ENCODE measurements at regions not wholly inside any gene's neighbourhood (a gene's known extent, or its start where the extent isn't known, plus 50 kb on each side); places are given as distances from the start of the nearest gene placed in this dataset.

DNA sequence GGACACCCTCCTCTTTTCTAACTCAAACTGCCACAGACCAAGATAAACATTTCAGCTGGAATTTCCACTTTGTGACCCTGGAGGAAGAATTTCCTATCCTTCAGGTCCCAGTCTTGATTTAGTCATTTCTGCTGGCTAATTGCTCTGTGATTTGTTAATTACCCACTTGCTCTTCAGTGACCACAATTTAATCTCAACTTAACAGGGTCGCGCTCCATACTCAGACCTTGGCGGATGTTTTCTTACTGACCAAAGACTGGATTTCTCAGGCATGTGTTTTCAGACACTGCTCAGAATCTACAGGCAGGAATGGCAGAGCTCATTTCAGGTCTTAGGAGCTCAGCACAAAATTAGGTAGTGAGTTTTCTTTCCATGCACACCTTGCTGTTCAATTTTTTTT, 188.9 kb downstream of the ASMT start:
- Mint-ChIP-seq H3K27ac (no peak overlapping the region), H3K4me1 (no peaks in the 10 kb centered on the region), H3K27me3 (ENCODE audit: low read depth in 2 of 2) (no peaks in the 10 kb centered on the region), H3K36me3 (no peaks in the 10 kb centered on the region), H3K9me3 (no peaks in the 10 kb centered on the region), H3K4me3 (no peak overlapping the region)
- ATAC-seq: no peak
- Histone ChIP-seq H3K4me3 (ENCODE audit: low read length) (no peak overlapping the region), H3K27me3 (ENCODE audit: control insufficient read depth, insufficient read depth, low read length) (no peaks in the 10 kb centered on the region), H3K4me1 (ENCODE audit: control insufficient read depth, insufficient read depth, low read length) (no peaks in the 10 kb centered on the region), H3K36me3 (ENCODE audit: control insufficient read depth, insufficient read depth, low read length) (no peaks in the 10 kb centered on the region), H3K9me3 (ENCODE audit: control insufficient read depth, insufficient read depth, low read length) (no peaks in the 10 kb centered on the region), H3K27ac (ENCODE audit: low read length) (no peak overlapping the region)
- WGBS (ENCODE audit: insufficient coverage): 96% methylated on average over 3 of the region's 3 CpGs
- intact Hi-C loops (cut with micrococcal nuclease): no loop called here
- no peak for DNase-seq
- no peak for TF ChIP-seq CTCF (IDR thresholded peaks at IDR 0.05)

GRCh38 chrX:1807301-1807731, 192.5 kb downstream of the ASMT start:
- Histone ChIP-seq H3K27me3 (ENCODE audit: control insufficient read depth, insufficient read depth, low read length) (no peaks in the 10 kb centered on the region), H3K4me3 (ENCODE audit: low read length) (no peak overlapping the region), H3K36me3 (ENCODE audit: control insufficient read depth, insufficient read depth, low read length) (no peaks in the 10 kb centered on the region), H3K9me3 (ENCODE audit: control insufficient read depth, insufficient read depth, low read length) (peaks cover 3% of the 10 kb centered on the region), H3K27ac (ENCODE audit: low read length) (no peak overlapping the region), H3K4me1 (ENCODE audit: control insufficient read depth, insufficient read depth, low read length) (no peaks in the 10 kb centered on the region)
- Mint-ChIP-seq H3K27me3 (ENCODE audit: low read depth in 2 of 2) (no peaks in the 10 kb centered on the region), H3K36me3 (no peaks in the 10 kb centered on the region), H3K4me3 (no peak overlapping the region), H3K9me3 (no peaks in the 10 kb centered on the region), H3K4me1 (no peaks in the 10 kb centered on the region), H3K27ac (no peak overlapping the region)
- WGBS (ENCODE audit: insufficient coverage): 49% methylated on average over 12 of the region's 12 CpGs
- TF ChIP-seq CTCF (IDR thresholded peaks at IDR 0.05): no peak
- DNase-seq (no peak), ATAC-seq (no peak)
- intact Hi-C loops (cut with micrococcal nuclease): no loop called here

DNA sequence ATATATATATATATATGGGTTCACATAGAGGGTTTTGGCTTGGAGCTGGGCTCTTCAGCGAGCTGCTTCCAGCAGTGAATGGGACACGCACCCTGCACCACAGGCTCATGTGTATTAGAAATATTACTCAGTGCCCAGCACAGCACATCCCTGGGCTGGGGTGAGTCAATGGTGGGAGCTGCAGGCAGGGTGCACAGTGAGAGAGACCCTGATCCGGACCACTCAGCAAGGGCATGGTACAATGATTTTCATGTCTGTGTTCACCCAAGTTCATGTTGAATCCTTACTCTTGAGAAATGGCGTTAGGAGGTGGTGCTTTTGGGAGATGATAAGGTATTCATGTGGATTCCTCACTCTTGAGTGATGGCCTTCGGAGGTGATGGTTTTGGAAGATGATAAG, 194.7 kb downstream of the ASMT start:
- no peaks in the 10 kb centered on the region for H3K27me3 ChIP-seq (ENCODE audit: control insufficient read depth, insufficient read depth, low read length)
- H3K27ac Mint-ChIP-seq: no peak overlapping the region
- H3K4me3 Mint-ChIP-seq: no peak overlapping the region
- no peaks in the 10 kb centered on the region for H3K9me3 Mint-ChIP-seq
- TF ChIP-seq CTCF (IDR thresholded peaks at IDR 0.05): no peak
- no peaks in the 10 kb centered on the region for H3K4me1 Mint-ChIP-seq
- no peaks in the 10 kb centered on the region for H3K36me3 ChIP-seq (ENCODE audit: control insufficient read depth, insufficient read depth, low read length)
- H3K27me3 Mint-ChIP-seq (ENCODE audit: low read depth in 2 of 2): no peaks in the 10 kb centered on the region
- ATAC-seq: peak in 1 of 3 donors; percentile 31
- WGBS (ENCODE audit: insufficient coverage): 88% methylated on average over 5 of the region's 5 CpGs
- DNase-seq: no peak
- no peak overlapping the region for H3K27ac ChIP-seq (ENCODE audit: low read length)
- no peaks in the 10 kb centered on the region for H3K4me1 ChIP-seq (ENCODE audit: control insufficient read depth, insufficient read depth, low read length)
- H3K36me3 Mint-ChIP-seq: no peaks in the 10 kb centered on the region
- peaks cover 3% of the 10 kb centered on the region for H3K9me3 ChIP-seq (ENCODE audit: control insufficient read depth, insufficient read depth, low read length)
- H3K4me3 ChIP-seq (ENCODE audit: low read length): no peak overlapping the region
- intact Hi-C loops (cut with micrococcal nuclease): no loop called here

GRCh38 chrX:1813809-1814208, 198.9 kb downstream of the ASMT start:
- no peaks in the 10 kb centered on the region for H3K36me3 Mint-ChIP-seq
- no peak overlapping the region for H3K4me3 Mint-ChIP-seq
- 51% methylated on average over 15 of the region's 15 CpGs for WGBS (ENCODE audit: insufficient coverage)
- no peak overlapping the region for H3K4me3 ChIP-seq (ENCODE audit: low read length)
- intact Hi-C loops (cut with micrococcal nuclease): no loop called here
- H3K27me3 Mint-ChIP-seq (ENCODE audit: low read depth in 2 of 2): no peaks in the 10 kb centered on the region
- ATAC-seq (peak; percentile 18 to 66 (median 46)), DNase-seq (peak in 1 of 2 donors; percentile 31)
- no peaks in the 10 kb centered on the region for H3K4me1 ChIP-seq (ENCODE audit: control insufficient read depth, insufficient read depth, low read length)
- H3K4me1 Mint-ChIP-seq: no peaks in the 10 kb centered on the region
- no peaks in the 10 kb centered on the region for H3K36me3 ChIP-seq (ENCODE audit: control insufficient read depth, insufficient read depth, low read length)
- no peak overlapping the region for H3K27ac Mint-ChIP-seq
- H3K9me3 ChIP-seq (ENCODE audit: control insufficient read depth, insufficient read depth, low read length): peaks cover 3% of the 10 kb centered on the region
- no peaks in the 10 kb centered on the region for H3K9me3 Mint-ChIP-seq
- TF ChIP-seq CTCF (IDR thresholded peaks at IDR 0.05): no peak
- H3K27me3 ChIP-seq (ENCODE audit: control insufficient read depth, insufficient read depth, low read length): no peaks in the 10 kb centered on the region
- no peak overlapping the region for H3K27ac ChIP-seq (ENCODE audit: low read length)
